NCI-H2171 treated with DMSO at 0.1 percent for 48 hours (cell line): ENCODE measurements at regions not wholly inside any gene's neighbourhood (a gene's known extent, or its start where the extent isn't known, plus 50 kb on each side); places are given as distances from the start of the nearest gene placed in this dataset.

Experiments used
- DNase-seq: peaks from one replicate; lab custom pipeline; 2025; lab: John Stamatoyannopoulos, UW

- DNase-seq = no peak
Observed at GRCh38 chr1:221104596-221104995, 225.4 kb downstream of the HLX start.

DNA sequence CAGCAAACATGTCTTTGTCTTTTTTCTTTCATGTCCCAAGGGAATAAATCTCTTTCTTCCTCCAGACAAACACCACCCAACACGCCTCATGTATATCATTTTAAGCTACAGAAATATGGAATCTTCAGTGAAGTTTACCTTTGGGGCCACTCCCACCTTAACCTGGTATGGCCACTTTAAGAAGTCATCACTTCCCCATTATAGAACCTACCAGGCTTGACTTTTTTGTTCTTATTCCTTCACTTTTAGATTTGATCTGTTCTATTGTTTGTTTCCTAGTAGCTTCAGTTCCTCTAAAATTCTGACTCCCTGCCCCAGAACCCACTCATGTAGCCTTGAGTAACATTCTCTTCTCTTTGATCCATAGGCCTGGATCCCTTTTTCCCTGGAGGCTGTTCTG is 226.3 kb downstream of the HLX start:
- DNase-seq = no peak

DNA sequence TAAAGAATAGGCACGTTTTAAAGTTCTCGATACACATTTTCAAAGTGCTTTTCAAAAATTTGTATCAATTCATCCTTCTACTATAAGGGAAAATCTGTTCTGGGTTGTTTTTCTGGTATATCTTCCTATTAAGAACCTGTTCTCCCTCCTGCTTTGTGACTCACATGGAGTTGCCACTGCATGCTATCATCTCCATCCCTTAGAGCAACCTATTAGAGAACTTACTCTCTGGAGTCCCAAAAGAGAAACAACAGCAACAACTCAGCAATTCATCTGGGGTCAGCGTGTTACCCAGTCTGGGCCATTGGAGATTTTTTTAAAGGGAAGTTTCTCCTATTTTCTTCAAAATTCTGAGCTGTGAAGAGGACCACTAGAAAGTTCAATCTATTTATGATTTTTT is 227.4 kb downstream of the HLX start:
- no peak for DNase-seq

GRCh38 chr1:221109930-221110329 is 230.7 kb downstream of the HLX start:
- no peak for DNase-seq

GRCh38 chr1:221117133-221117532 is 237.9 kb downstream of the HLX start:
- no peak for DNase-seq

DNA sequence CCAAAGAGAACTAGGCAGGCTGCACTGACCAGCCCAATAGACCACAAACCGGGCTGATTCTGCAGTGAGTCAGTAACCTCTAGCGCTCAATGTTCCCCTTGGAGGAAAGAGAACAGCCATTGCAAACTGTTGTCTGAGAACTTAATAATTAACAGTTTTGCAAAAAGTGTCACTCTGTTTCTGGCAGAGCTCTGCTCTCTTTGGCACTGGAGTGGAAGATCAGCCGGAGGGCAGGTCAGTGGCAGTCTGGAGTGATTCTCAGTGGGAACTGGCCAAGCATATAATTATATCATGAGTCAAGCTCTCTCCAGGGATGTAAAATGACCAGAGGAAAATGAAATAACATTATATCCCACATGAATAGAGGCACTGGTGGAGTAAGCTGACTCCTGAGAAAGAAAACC is 238.3 kb downstream of the HLX start:
- no peak for DNase-seq

- DNase-seq = no peak
Observed at GRCh38 chr1:221118176-221118937, 239.1 kb downstream of the HLX start.

DNA sequence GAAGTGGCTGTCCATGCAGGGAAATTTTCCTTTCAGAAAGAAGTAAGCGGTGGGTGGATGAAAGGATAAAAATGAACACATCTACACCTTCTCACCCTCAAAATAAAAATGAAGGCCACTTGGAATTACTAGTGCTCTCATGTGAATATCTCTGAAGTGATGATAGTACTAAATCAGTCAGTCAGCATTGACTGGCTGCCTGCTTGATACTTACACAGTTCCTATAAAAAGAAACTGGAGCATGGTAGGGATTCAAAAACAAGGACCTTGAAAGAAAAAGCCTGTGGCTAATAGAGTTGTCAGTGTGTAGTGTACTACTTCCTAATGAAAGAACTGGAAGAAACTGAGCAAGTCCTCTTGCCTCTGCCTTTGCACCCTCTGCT is 239.7 kb downstream of the HLX start:
- no peak for DNase-seq

GRCh38 chr1:221122501-221122900 is 243.3 kb downstream of the HLX start:
- DNase-seq = no peak

GRCh38 chr1:221125976-221126375 is 246.7 kb downstream of the HLX start:
- DNase-seq = no peak

- no peak for DNase-seq
Observed at GRCh38 chr1:221137666-221138065, 258.4 kb downstream of the HLX start.

GRCh38 chr1:221138516-221138915 is 259.3 kb downstream of the HLX start:
- no peak for DNase-seq

- no peak for DNase-seq
Observed at GRCh38 chr1:221139991-221140390, 260.7 kb downstream of the HLX start.

GRCh38 chr1:221141096-221141495 is 261.9 kb downstream of the HLX start:
- DNase-seq = no peak

GRCh38 chr1:221141606-221142285 is 262.5 kb downstream of the HLX start:
- no peak for DNase-seq

DNA sequence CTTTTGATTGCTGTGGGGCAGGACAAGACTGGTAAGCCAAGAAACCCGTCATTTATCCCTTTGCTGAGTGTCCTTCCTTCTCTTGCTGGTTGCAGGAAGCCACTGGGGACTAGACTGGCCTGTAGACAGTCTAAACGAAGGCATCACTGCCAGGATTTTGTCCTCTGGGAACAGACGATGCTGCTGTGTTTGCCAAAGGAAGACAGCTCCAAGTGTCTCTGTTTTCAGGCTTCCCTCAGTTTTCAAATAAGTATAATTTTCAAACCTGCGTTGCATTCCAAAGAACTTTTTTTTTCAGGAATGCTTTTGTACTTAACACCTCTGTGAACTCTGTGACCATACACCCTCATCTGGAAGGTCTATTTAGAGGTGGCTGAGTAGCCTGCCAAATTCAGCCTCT is 269.4 kb downstream of the HLX start:
- no peak for DNase-seq

DNA sequence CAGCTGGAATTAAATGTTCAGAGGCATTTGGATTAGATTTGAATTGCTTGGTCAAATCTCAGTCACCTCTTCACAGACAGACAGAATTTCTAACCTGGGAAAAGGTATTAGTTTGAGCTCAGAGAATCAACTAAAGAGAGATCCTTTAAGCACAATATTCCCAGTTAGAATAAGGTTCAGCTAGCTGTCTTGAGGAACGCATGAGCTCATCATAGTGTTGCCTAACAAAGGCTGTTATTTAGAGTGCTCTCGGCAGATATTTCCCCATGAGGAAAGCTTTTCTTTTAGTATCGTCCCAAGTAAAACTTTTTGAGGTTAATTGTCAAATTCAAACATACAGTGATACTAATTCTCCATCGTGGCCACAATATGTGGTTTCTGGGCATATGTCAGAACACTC is 269.9 kb downstream of the HLX start:
- DNase-seq = no peak

DNA sequence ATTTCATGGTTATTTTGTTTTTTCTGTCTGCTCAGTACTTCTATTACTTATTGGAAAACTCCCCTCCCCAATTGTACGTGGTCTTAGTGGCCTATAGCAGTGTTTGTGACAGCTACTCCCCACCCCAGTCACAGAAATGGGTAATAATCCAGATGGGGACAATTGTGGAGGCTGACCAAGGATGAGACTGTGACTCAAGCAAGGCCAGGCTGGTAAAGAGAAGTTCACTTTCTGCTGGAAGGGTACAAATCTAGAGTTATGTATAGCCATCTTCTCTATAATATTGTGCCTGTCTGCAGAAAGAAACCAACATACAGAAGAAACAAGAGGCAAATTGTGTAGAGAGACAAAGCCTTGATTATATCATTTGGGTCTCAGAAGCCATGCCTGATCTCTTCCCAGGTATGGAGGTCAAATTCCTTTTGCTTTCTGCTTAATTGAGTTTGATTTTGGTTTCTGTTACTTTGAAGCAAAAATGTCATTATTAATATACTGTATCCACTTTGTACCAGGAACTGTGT is 270.4 kb downstream of the HLX start:
- DNase-seq = no peak

DNA sequence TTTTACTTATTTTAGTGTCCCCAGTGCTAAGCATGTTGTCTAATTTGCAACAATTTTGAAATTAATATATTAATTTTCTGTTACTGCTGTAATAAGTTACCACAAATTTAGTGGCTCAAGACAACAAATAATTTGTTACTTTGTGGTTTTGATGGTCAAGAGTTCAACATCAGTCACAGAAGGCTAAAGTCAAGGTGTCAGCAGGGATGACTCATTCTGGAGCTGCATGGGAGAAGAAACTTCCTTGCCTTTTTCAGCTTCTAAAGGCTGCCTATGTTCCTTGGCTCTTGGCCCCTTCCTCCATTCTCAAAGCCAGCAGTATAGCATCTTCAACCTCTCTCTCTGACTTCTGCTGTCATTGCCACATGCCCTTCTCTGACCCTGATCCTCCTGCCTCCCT is 271.8 kb downstream of the HLX start:
- DNase-seq = no peak

- no peak for DNase-seq
Observed at GRCh38 chr1:221154932-221155331, 275.7 kb downstream of the HLX start.

- no peak for DNase-seq
Observed at GRCh38 chr1:221157026-221157761, 278.0 kb downstream of the HLX start.

GRCh38 chr1:221159608-221160007 is 280.4 kb downstream of the HLX start:
- no peak for DNase-seq

GRCh38 chr1:221161571-221162041 is 282.4 kb downstream of the HLX start:
- DNase-seq = no peak
